Stimulated activated CD8-positive, alpha-beta memory T cell treated with anti-CD3 and anti-CD28 coated beads, Interleukin-15, amount 100 ng/mL, for 24 hours (primary cell): ENCODE measurements at regions not wholly inside any gene's neighbourhood (a gene's known extent, or its start where the extent isn't known, plus 50 kb on each side); places are given as distances from the start of the nearest gene placed in this dataset.

Experiments used
- DNase-seq: peaks from one replicate; pipeline ENCODE4 v3.0.0-alpha.2; 2020; ENCODE audit warnings: low read depth

DNA sequence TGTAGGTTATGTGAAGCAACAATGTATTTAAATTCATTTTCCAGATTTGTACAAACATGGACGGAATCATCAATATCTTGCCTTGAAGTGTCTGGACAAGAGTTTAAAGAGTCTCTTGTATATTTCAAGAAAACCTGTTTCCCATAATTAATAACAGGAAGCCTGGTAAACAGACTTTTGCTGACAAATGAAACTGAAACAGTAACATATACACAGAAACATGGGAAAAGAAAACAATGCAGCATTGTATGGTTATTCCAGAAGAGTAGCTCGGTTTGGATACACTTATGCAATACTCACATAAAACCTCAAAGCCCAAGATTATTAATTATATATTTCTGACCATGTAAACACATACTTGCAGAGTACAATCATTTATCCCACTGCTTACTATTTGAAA, 265.5 kb downstream of the PTPRC start:
- no peak for DNase-seq

DNA sequence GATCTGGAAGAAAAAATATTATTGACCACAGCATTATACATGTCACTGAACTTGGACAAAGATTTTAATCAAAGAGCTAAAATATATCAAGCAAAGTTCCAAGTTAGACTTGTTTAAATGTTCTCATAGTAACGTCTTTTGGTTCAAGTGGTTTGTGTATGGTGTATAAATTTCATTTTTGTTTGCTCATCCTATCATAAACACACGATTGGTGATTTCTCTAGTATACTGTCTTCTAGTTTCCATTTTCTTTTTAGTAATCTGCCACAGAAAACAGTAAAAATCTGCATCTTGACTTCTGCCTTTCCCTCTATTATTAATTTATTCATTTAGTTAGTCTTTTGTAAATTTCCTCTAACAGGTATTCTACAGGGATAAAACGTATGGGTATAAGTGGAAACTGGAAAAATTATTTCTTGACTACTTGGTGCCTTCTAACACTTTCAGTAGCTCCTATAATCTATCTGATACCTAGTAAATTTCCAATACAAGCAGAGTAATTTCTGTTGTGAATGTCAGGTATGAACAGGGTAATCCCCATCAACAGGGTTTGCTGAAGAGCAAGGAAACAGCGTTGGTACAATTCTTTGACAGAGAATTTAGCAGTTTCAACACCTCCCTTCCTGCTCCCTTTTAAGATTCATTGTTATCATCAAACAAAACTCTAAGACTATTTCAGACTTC, 268.0 kb downstream of the PTPRC start:
- no peak for DNase-seq

DNA sequence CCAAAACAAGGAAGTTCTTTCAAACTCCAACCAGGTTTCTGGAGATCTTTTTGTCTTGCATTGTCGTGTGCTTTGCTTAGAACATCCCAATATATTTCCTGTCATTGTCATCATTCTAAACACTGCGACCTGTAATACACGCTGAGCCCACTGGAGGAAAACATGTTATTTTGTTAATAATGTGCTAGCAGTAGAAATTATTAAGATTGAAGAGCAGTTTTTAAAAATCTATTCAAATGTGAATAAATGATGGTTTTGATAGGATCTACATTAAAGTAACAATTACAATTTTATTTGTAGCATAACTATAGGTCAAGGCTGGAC, 268.5 kb downstream of the PTPRC start:
- DNase-seq = no peak

GRCh38 chr1:198908995-198909394, 270.2 kb downstream of the PTPRC start:
- no peak for DNase-seq

DNA sequence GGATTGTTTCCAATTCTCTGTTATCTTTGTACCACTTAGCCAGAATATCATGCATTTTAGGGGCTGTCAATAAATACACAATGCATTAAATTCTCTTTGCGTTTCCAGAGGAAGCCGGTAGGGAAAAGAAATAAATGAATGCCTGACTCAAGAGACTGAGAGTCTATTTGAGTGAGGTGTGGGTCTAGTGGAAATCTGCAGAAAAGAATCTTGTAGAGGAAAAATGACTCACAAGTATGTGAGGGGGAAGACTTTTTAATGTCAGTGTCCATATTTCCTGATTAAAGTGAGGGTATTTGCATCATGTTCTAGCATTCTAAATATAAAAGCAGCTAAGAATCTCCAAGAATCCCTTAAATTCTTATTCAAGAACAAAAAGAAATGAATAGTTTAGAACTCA, 271.1 kb downstream of the PTPRC start:
- no peak for DNase-seq

GRCh38 chr1:198910816-198911215, 272.0 kb downstream of the PTPRC start:
- DNase-seq = no peak

DNA sequence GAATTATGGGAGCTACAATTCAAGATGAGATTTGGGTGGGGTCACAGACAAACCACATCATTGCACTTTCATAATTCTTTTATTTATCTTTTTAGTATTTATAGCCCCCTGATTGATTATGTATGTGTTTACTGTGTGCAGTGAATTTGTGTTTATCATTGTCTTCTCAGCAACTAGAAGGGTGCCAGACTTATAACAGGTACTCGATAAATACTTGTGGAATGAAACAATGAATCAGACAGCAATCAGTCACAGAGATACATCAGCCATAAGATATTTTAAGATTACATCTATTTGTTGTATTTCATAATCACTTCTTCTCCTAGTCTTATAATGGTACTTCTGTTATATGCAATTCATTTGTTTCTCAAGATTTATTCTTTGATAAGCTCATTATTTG, 273.2 kb downstream of the PTPRC start:
- no peak for DNase-seq

- DNase-seq = no peak
Observed at GRCh38 chr1:198913667-198914066, 274.8 kb downstream of the PTPRC start.

DNA sequence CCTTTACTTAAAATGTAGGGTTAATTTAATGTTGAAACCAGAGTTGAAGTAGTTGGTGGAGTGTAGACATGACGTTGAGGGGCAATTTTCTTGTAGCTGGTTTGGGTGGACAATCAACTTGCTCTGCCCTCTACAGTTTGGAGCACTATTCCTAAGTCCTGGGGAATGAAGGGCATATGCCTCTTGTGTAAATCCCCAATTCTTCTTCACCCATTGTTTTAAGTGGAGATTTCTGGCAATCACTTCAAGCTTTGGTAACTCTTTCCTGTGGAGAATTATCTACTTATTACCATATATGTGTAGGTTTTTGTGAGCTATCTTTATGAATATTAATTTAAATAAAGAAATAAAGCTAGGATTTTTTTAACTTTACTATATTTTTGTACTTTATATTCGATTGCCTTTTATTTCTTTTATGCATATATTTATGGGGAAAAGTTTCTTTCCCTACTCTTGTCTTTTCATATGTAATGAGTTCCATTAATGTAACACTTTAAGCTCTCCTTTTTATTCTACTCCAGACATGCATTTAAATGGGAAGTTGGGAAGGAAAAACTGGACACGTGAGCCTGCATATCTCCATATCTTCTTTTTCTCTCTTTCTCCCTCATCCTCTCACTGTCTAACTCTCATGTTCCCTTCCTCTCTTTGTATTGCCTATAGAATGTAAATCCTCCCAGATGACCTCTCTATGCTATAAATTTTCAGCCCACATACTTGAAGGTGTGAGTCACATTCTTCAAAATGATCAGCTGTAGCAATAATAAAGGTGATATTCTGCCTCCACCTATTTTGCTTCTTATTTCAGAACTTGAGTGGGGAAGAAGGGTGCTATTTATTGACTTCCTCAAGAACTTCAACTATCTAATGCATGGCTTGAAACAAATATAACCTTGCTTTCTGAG, 276.7 kb downstream of the PTPRC start:
- DNase-seq = no peak

DNA sequence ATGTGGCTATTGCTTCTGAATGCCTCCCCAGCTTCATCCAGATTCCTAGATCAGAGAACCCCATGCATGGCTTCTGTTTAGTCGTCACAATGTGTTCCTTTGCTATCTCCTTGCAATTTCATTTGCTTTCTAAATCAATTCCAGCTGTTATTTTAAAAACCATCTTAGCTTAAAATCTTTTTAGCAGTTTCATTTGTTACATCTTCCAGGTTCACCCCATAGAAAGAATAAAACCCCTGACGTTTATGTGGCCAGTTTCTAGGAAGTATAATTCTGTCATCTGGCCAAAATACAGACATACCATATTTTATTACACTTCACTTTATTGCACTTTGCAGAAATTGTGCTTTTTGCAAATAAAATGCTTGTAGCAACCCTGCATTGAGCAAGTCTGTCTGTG, 278.4 kb downstream of the PTPRC start:
- DNase-seq = no peak

DNA sequence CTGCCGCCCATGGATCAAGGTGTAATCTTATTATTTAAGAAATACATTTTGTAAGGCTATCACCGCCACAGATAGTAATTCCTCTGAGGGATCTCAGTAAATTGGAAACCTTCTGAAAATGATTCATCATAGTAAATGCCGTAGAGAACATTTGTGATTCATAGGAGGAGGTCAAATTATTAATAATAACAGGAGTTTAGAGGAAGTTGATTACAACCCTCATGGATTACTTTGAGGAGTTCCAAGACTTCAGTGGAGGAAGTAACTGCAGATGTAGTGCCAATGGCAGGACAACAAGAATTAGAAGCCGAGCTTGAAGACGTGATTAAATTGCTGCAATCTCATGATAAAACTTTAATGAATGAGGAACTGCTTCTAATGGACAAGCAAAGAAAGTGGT, 280.1 kb downstream of the PTPRC start:
- no peak for DNase-seq

DNA sequence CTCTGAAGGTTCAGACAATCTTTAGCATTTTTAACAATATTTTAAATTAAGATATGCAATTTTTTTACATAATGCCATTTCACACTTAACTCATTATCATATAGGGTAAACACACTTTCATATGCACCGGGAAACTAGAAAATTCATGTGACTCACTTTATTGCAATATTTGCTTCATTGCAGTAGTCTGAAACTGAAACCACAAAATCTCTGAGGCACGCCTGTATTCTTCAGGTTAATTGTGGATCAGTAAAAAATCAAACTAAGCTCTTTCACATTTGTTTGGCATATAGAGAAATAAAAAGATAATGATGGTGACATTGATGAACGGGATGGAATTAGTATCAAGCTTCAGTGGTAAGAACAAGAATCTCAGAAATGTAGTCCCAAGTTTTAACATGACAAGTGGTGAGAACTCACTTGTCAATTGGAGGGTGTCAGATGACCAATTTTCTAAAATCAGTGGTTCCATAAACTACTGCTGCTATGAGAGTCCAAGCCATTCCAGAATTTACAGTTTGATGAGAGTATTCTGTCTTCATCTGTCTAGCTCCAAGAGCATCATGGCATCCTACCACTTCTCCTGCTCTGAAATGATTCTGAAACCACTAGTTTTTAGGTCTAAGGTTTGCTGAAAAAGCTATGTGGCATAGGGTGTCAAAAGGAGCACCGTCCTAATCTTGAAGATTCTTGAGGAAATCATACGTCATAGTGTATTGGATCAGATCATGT, 281.0 kb downstream of the PTPRC start:
- no peak for DNase-seq

- DNase-seq = no peak
Observed at GRCh38 chr1:198922638-198923430, 284.0 kb downstream of the PTPRC start.

GRCh38 chr1:198923993-198924392, 285.2 kb downstream of the PTPRC start:
- no peak for DNase-seq

DNA sequence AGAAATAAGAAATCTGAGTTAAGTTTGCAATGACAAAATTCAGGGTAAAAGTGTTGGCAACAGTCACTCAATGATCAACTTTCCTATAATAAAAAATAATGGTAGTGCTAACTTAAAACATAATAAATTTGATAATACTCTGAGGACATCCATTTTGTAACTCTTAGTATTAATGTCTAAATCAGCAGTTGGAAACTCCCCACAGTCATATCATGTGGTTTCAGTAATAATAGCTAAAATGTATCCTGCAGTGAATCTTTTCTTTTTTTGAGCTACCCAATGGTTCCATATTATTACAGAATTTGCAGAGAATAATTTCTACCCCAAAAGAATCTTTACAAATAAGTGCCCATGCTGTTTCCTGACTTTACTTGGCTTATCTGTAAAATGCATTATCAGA, 286.7 kb downstream of the PTPRC start:
- DNase-seq = no peak

GRCh38 chr1:198927129-198927528, 288.3 kb downstream of the PTPRC start:
- no peak for DNase-seq

- DNase-seq = no peak
Observed at GRCh38 chr1:198929111-198929604, 290.3 kb downstream of the PTPRC start.

DNA sequence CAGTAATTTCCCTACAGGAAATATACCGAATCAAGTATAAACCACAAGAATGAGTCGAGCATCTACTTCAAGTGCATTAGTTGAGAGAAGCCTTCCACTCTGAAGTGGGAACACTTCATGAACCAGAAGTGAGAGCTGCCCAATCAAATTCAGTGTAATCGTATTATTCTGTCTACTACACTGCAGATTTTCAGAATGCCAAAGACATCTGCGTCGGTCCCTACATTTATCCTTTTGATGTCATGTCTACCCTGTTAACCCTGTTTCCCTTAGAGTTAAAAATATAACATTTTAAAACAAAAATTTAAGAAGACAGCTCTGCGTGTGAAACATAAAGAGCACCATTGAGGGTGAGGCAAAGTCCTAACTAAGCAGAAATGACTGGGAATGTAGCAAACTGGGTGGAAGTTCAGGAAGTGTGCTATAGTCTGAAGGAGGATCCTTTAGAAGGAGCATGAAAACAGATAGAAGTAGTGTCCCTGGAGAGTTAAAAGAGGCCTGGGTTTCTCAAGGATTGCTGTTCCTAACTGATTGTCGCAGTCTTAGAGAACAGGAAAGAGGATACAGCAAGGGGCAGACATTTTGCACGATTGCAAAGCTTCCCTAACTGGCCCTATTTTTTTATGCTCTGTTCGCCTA, 291.2 kb downstream of the PTPRC start:
- DNase-seq = no peak

GRCh38 chr1:198932351-198932991, 293.6 kb downstream of the PTPRC start:
- DNase-seq = no peak

DNA sequence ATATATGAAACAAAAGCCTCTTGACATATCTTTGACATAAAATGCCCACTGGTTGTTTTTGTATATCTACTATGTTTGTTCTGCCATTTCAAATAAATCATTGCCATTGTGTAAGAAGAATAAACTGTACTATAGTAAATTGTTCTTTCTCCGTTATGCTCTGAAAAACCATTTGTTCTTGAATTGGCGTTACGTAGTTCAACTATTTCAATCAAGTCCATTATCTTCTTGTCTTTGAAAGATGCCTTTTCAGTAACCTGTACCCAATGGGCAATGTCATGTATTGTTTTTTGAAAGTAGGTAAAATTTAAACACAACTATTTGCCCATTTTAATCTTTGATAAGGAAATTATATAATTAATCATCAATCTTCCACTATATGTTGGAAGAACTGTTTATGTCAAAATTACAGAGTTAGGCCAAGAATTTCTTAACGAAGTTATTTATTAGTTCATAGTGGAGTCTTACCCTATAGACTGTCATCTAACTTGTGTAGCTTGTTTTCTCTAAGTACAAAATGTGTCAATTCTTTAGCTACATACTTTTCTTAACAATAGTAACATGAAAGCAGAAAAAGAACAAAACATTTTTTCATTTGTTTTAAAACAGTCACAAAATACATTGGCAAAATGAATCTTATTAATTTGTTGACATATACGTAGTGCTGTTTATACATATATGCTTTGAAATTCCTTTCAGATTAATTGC, 294.8 kb downstream of the PTPRC start:
- DNase-seq = no peak
